GM12874 (cell line): ENCODE measurements at regions not wholly inside any gene's neighbourhood (a gene's known extent, or its start where the extent isn't known, plus 50 kb on each side); places are given as distances from the start of the nearest gene placed in this dataset.

Experiments used
- CTCF ChIP-seq: IDR thresholded peaks from 2 replicates; pipeline ENCODE4 v1.5.1; 2011; ENCODE audit warnings: low read depth, mild to moderate bottlenecking, control low read depth, low read length, moderate library complexity; ENCODE audit not compliant: insufficient read depth

GRCh38 chr15:35151782-35152181 lies 66.7 kb upstream of the NANOGP8 start:
- no peak for TF ChIP-seq CTCF

- TF ChIP-seq CTCF: no peak
These were observed 66.3 kb upstream of the NANOGP8 start for GRCh38 chr15:35151381-35151780.

- no peak for TF ChIP-seq CTCF
These were observed 65.3 kb upstream of the NANOGP8 start for GRCh38 chr15:35150361-35150760.

GRCh38 chr15:35145336-35145735 lies 60.2 kb upstream of the NANOGP8 start:
- no peak for TF ChIP-seq CTCF

GRCh38 chr15:35142578-35142977 lies 57.5 kb upstream of the NANOGP8 start:
- TF ChIP-seq CTCF: no peak

- TF ChIP-seq CTCF: no peak
These were observed 56.8 kb upstream of the NANOGP8 start for GRCh38 chr15:35141743-35142471.

- TF ChIP-seq CTCF: no peak
These were observed 54.7 kb upstream of the NANOGP8 start for GRCh38 chr15:35139822-35140221.
